ENCODE measurements at regions not wholly inside any gene's neighbourhood (a gene's known extent, or its start where the extent isn't known, plus 50 kb on each side); places are given as distances from the start of the nearest gene placed in this dataset.

- no peak for DNase-seq
- H3K4me1 ChIP-seq: no peaks in the 10 kb centered on the region
- no peaks in the 10 kb centered on the region for H3K27me3 ChIP-seq
- WGBS (ENCODE audit: insufficient coverage, low coverage, low lambda C conversion rate, missing lambda C conversion rate): 18% methylated on average over 4 of the region's 4 CpGs
- TF ChIP-seq POLR2A (IDR thresholded peaks at IDR 0.05) (no peak), CTCF (IDR thresholded peaks at IDR 0.05) (no peak)
- H3K9me3 ChIP-seq: no peaks in the 10 kb centered on the region
- intact Hi-C loops (cut with DNase I): no loop called here
- H3K36me3 ChIP-seq: no peaks in the 10 kb centered on the region
- H3K27ac ChIP-seq: no peak overlapping the region
- H3K4me3 ChIP-seq: no peak overlapping the region
- ATAC-seq: no peak
These were observed 99.0 kb upstream of the SMIM30 start for GRCh38 chr7:113217314-113217713.

- intact Hi-C loops (cut with DNase I): no loop called here
- 32% methylated on average over 1 of the region's 1 CpG for WGBS (ENCODE audit: insufficient coverage, low coverage, low lambda C conversion rate, missing lambda C conversion rate)
- no peak for TF ChIP-seq POLR2A (IDR thresholded peaks at IDR 0.05)
- TF ChIP-seq CTCF (IDR thresholded peaks at IDR 0.05): no peak
These were observed 97.7 kb upstream of the SMIM30 start for GRCh38 chr7:113216038-113216437.

GRCh38 chr7:113209449-113210203 is 91.3 kb upstream of the SMIM30 start:
- ATAC-seq: no peak
- Histone ChIP-seq H3K9me3 (no peaks in the 10 kb centered on the region), H3K4me1 (no peaks in the 10 kb centered on the region), H3K27me3 (no peaks in the 10 kb centered on the region), H3K27ac (no peak overlapping the region), H3K36me3 (no peaks in the 10 kb centered on the region), H3K4me3 (no peak overlapping the region)
- no peak for DNase-seq
- WGBS (ENCODE audit: insufficient coverage, low coverage, low lambda C conversion rate, missing lambda C conversion rate): 24% methylated on average over 1 of the region's 1 CpG
- intact Hi-C loops (cut with DNase I): no loop called here
- TF ChIP-seq CTCF (IDR thresholded peaks at IDR 0.05) (no peak), POLR2A (IDR thresholded peaks at IDR 0.05) (no peak)

More at GRCh38 chr7:113216038-113216437, 97.7 kb upstream of the SMIM30 start:
- no peaks in the 10 kb centered on the region for H3K9me3 ChIP-seq
- no peaks in the 10 kb centered on the region for H3K27me3 ChIP-seq
- DNase-seq: no peak
- no peak for ATAC-seq
- H3K27ac ChIP-seq: no peak overlapping the region
- H3K36me3 ChIP-seq: no peaks in the 10 kb centered on the region
- no peaks in the 10 kb centered on the region for H3K4me1 ChIP-seq
- H3K4me3 ChIP-seq: no peak overlapping the region

- no peak for ATAC-seq
- no peak for DNase-seq
- H3K4me3 ChIP-seq: no peak overlapping the region
- H3K27me3 ChIP-seq: no peaks in the 10 kb centered on the region
- WGBS (ENCODE audit: insufficient coverage, low coverage, low lambda C conversion rate, missing lambda C conversion rate): 46% methylated on average over 2 of the region's 2 CpGs
- no peak for TF ChIP-seq CTCF (IDR thresholded peaks at IDR 0.05)
- TF ChIP-seq POLR2A (IDR thresholded peaks at IDR 0.05): no peak
- no peaks in the 10 kb centered on the region for H3K4me1 ChIP-seq
- H3K36me3 ChIP-seq: no peaks in the 10 kb centered on the region
- no peak overlapping the region for H3K27ac ChIP-seq
- no peaks in the 10 kb centered on the region for H3K9me3 ChIP-seq
- intact Hi-C loops (cut with DNase I): no loop called here
These were observed 89.6 kb upstream of the SMIM30 start for GRCh38 chr7:113207931-113208330.
